Type B pancreatic cell (in vitro differentiated cells): ENCODE measurements at regions not wholly inside any gene's neighbourhood (a gene's known extent, or its start where the extent isn't known, plus 50 kb on each side); places are given as distances from the start of the nearest gene placed in this dataset.

ENCODE experiments used
- DNase-seq: peaks from one replicate; pipeline ENCODE4 v3.0.0; 2021; ENCODE audit warnings: mixed read lengths; ENCODE audit not compliant: unreplicated experiment; ENCODE audit errors: extremely low spot score
- H3K27ac Mint-ChIP-seq: 2 replicates; pipeline ENCODE4 v1.8.0; 2021; ENCODE audit warnings: mild to moderate bottlenecking, mixed read lengths
- H3K27me3 Mint-ChIP-seq: 2 replicates; pipeline ENCODE4 v1.8.0; 2021; ENCODE audit warnings: mixed read lengths
- H3K36me3 Mint-ChIP-seq: 2 replicates; pipeline ENCODE4 v1.8.0; 2021; ENCODE audit warnings: mixed read lengths
- H3K4me1 Mint-ChIP-seq: one replicate; pipeline ENCODE4 v1.8.0; 2021; ENCODE audit warnings: mixed read lengths; ENCODE audit not compliant: unreplicated experiment
- H3K4me3 Mint-ChIP-seq: 2 replicates; pipeline ENCODE4 v1.8.0; 2021; ENCODE audit warnings: mild to moderate bottlenecking, mixed read lengths
- H3K9me3 Mint-ChIP-seq: 2 replicates; pipeline ENCODE4 v1.8.0; 2021; ENCODE audit warnings: mixed read lengths
- TF ChIP-seq, protein P1 (sequence below): fragments of 200-600 bp; sonication (generic); conservative IDR thresholded peaks from 2 replicates; pipeline ENCODE4 v1.5.0; 2021; ENCODE audit warnings: antibody characterized with exemption, mild to moderate bottlenecking

DNA sequence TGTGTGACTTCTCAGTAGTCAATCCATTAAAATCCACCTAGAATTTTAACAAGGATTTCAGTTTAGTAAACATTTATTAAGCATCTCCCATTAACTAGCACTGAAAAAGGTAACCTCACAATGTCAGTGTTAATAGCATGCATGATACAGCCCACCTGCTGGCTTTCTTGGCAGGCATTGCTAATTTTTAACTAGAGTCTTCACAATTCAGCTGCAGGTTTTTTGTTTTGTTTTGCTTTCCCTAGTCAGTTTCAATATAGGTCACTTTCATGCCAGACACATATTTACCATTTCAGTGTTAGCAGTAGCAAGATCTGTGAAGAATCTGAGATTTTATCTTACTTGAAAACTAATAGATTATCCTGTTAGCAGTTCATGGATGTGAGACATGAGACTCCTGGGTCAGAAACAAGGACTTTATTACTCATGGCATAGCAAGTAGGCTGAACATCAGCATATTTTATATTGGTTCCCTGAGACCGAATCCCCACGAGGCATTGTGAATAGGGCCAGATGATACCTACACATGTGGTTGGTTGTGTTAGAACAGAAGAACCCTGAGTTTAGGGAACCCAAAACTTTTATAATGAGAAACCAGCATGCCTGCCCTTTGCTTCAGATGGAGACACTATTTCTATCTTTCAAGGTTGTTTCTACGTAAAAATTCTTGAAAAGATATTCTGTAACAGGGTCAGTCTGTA is 198.0 kb upstream of the HTR2A start:
- Mint-ChIP-seq H3K27me3 (no peaks in the 10 kb centered on the region), H3K4me1 (peaks cover 3% of the 10 kb centered on the region), H3K36me3 (no peaks in the 10 kb centered on the region), H3K27ac (no peak overlapping the region), H3K4me3 (no peak overlapping the region), H3K9me3 (no peaks in the 10 kb centered on the region)
- no peak for DNase-seq
- TF ChIP-seq, protein P1, sequence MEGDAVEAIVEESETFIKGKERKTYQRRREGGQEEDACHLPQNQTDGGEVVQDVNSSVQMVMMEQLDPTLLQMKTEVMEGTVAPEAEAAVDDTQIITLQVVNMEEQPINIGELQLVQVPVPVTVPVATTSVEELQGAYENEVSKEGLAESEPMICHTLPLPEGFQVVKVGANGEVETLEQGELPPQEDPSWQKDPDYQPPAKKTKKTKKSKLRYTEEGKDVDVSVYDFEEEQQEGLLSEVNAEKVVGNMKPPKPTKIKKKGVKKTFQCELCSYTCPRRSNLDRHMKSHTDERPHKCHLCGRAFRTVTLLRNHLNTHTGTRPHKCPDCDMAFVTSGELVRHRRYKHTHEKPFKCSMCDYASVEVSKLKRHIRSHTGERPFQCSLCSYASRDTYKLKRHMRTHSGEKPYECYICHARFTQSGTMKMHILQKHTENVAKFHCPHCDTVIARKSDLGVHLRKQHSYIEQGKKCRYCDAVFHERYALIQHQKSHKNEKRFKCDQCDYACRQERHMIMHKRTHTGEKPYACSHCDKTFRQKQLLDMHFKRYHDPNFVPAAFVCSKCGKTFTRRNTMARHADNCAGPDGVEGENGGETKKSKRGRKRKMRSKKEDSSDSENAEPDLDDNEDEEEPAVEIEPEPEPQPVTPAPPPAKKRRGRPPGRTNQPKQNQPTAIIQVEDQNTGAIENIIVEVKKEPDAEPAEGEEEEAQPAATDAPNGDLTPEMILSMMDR = no peak

- Mint-ChIP-seq H3K4me1 (no peaks in the 10 kb centered on the region), H3K27ac (no peak overlapping the region), H3K9me3 (no peaks in the 10 kb centered on the region), H3K27me3 (no peaks in the 10 kb centered on the region), H3K4me3 (no peak overlapping the region), H3K36me3 (no peaks in the 10 kb centered on the region)
- TF ChIP-seq, protein P1 = no peak
- no peak for DNase-seq
Measured at GRCh38 chr13:47092202-47092601, 195.3 kb upstream of the HTR2A start.

DNA sequence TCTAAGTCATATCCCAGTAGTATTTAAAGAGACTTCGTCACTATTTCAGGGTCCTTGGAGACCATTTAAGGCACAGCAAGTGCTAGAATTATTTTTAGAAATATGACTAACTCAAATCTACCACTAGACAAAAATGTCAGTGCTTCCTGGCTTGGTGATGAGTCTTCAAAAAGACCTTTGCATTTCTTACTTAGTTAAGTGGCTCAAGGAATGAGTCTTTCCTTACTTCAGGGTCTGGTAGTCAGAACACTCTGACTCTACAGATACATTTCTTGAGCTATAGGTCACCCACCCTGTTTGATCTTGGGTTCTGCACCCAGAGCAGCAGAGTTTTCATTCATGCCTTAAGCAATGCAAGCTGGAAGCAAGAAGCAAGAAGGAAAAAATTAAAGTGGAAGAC is 191.0 kb upstream of the HTR2A start:
- no peak overlapping the region for H3K4me3 Mint-ChIP-seq
- no peaks in the 10 kb centered on the region for H3K27me3 Mint-ChIP-seq
- H3K36me3 Mint-ChIP-seq = no peaks in the 10 kb centered on the region
- no peaks in the 10 kb centered on the region for H3K4me1 Mint-ChIP-seq
- H3K9me3 Mint-ChIP-seq = peaks cover under 1% of the 10 kb centered on the region
- TF ChIP-seq, protein P1 = no peak
- DNase-seq = no peak
- no peak overlapping the region for H3K27ac Mint-ChIP-seq

- Mint-ChIP-seq H3K9me3 (peaks cover 3% of the 10 kb centered on the region), H3K36me3 (no peaks in the 10 kb centered on the region), H3K4me3 (no peak overlapping the region), H3K27me3 (no peaks in the 10 kb centered on the region), H3K4me1 (no peaks in the 10 kb centered on the region), H3K27ac (no peak overlapping the region)
- TF ChIP-seq, protein P1 = no peak
- DNase-seq = no peak
Measured at GRCh38 chr13:47087241-47087640, 190.4 kb upstream of the HTR2A start.

GRCh38 chr13:47085346-47085745 is 188.5 kb upstream of the HTR2A start:
- Mint-ChIP-seq H3K36me3 (no peaks in the 10 kb centered on the region), H3K4me3 (no peak overlapping the region), H3K27ac (no peak overlapping the region), H3K27me3 (no peaks in the 10 kb centered on the region), H3K4me1 (no peaks in the 10 kb centered on the region), H3K9me3 (peaks cover 3% of the 10 kb centered on the region)
- no peak for DNase-seq
- TF ChIP-seq, protein P1 = no peak
